Nephron progenitor cell (in vitro differentiated cells): ENCODE measurements at regions not wholly inside any gene's neighbourhood (a gene's known extent, or its start where the extent isn't known, plus 50 kb on each side); places are given as distances from the start of the nearest gene placed in this dataset.
A peak's percentile ranks its signal among the peaks of the same experiment; 100 is the strongest.
"Not testable (repeated sequence)": the region's sequence is repeated elsewhere in the genome, so short reads cannot be mapped to it uniquely, and the experiment has no call there.

Source experiments
- DNase-seq: peaks from one replicate; pipeline ENCODE4 v3.0.0; 2021
- H3K27ac Mint-ChIP-seq: 2 replicates; pipeline ENCODE4 v1.8.0; 2021; ENCODE audit warnings: mild to moderate bottlenecking, moderate library complexity, mixed read lengths
- H3K27me3 Mint-ChIP-seq: 2 replicates; pipeline ENCODE4 v1.8.0; 2021; ENCODE audit warnings: mild to moderate bottlenecking, low read depth, mixed read lengths; ENCODE audit not compliant: poor library complexity
- H3K36me3 Mint-ChIP-seq: 2 replicates; pipeline ENCODE4 v1.8.0; 2021; ENCODE audit warnings: low read depth, mixed read lengths
- H3K4me1 Mint-ChIP-seq: 2 replicates; pipeline ENCODE4 v1.8.0; 2021; ENCODE audit warnings: mixed read lengths
- H3K4me3 Mint-ChIP-seq: 2 replicates; pipeline ENCODE4 v1.8.0; 2021; ENCODE audit warnings: mild to moderate bottlenecking, moderate library complexity, mixed read lengths
- H3K9me3 Mint-ChIP-seq: 2 replicates; pipeline ENCODE4 v1.8.0; 2021; ENCODE audit warnings: mild to moderate bottlenecking, moderate library complexity, mixed read lengths
- CTCF ChIP-seq: fragments of 200-600 bp; sonication (generic); IDR thresholded peaks from 2 replicates; pipeline ENCODE4 v1.5.0; 2021; ENCODE audit warnings: antibody characterized with exemption

GRCh38 chr4:187910741-187911140 lies 84.8 kb upstream of the ZFP42 start:
- Mint-ChIP-seq H3K4me1 (peaks cover 21% of the 10 kb centered on the region), H3K27ac (no peak overlapping the region), H3K36me3 (no peaks in the 10 kb centered on the region), H3K4me3 (no peak overlapping the region), H3K27me3 (peaks cover 3% of the 10 kb centered on the region), H3K9me3 (no peaks in the 10 kb centered on the region)
- no peak for TF ChIP-seq CTCF
- DNase-seq: no peak

GRCh38 chr4:187915406-187915805 lies 80.2 kb upstream of the ZFP42 start:
- H3K27me3 Mint-ChIP-seq, DNase-seq: not testable (repeated sequence)
- peaks cover 17% of the 10 kb centered on the region for H3K4me1 Mint-ChIP-seq

GRCh38 chr4:187919966-187920365 lies 75.6 kb upstream of the ZFP42 start:
- DNase-seq: no peak
- no peak for TF ChIP-seq CTCF
- peaks cover 15% of the 10 kb centered on the region for H3K9me3 Mint-ChIP-seq
- no peaks in the 10 kb centered on the region for H3K27me3 Mint-ChIP-seq
- no peak overlapping the region for H3K27ac Mint-ChIP-seq
- no peaks in the 10 kb centered on the region for H3K4me1 Mint-ChIP-seq
- H3K4me3 Mint-ChIP-seq: no peak overlapping the region
- H3K36me3 Mint-ChIP-seq: no peaks in the 10 kb centered on the region

More at GRCh38 chr4:187915406-187915805, 80.2 kb upstream of the ZFP42 start:
- H3K27ac Mint-ChIP-seq, H3K4me3 Mint-ChIP-seq, H3K36me3 Mint-ChIP-seq, H3K9me3 Mint-ChIP-seq: not testable (repeated sequence)

- Mint-ChIP-seq H3K9me3 (peaks cover 17% of the 10 kb centered on the region), H3K4me3 (no peak overlapping the region), H3K27me3 (no peaks in the 10 kb centered on the region), H3K27ac (no peak overlapping the region), H3K36me3 (no peaks in the 10 kb centered on the region), H3K4me1 (peaks cover 5% of the 10 kb centered on the region)
- DNase-seq: no peak
- no peak for TF ChIP-seq CTCF
Measured at GRCh38 chr4:187921946-187922623, 73.5 kb upstream of the ZFP42 start.

GRCh38 chr4:187929024-187929423 lies 66.5 kb upstream of the ZFP42 start:
- Mint-ChIP-seq H3K27ac (peak overlapping the region; percentile 36), H3K4me3 (no peak overlapping the region), H3K9me3 (peaks cover 36% of the 10 kb centered on the region), H3K27me3 (no peaks in the 10 kb centered on the region), H3K4me1 (peaks cover 20% of the 10 kb centered on the region), H3K36me3 (peaks cover 7% of the 10 kb centered on the region)
- TF ChIP-seq CTCF: no peak
- DNase-seq: no peak

- Mint-ChIP-seq H3K27me3 (peaks cover 4% of the 10 kb centered on the region), H3K9me3 (peaks cover 6% of the 10 kb centered on the region), H3K4me1 (peaks cover 32% of the 10 kb centered on the region), H3K36me3 (no peaks in the 10 kb centered on the region), H3K4me3 (no peak overlapping the region), H3K27ac (peak overlapping the region; percentile 89)
- no peak for DNase-seq
- TF ChIP-seq CTCF: no peak
Measured at GRCh38 chr4:187934766-187935165, 60.8 kb upstream of the ZFP42 start.
